ENCODE measurements at regions not wholly inside any gene's neighbourhood (a gene's known extent, or its start where the extent isn't known, plus 50 kb on each side); places are given as distances from the start of the nearest gene placed in this dataset.
A peak's percentile ranks its signal among the peaks of the same experiment; 100 is the strongest.

DNA sequence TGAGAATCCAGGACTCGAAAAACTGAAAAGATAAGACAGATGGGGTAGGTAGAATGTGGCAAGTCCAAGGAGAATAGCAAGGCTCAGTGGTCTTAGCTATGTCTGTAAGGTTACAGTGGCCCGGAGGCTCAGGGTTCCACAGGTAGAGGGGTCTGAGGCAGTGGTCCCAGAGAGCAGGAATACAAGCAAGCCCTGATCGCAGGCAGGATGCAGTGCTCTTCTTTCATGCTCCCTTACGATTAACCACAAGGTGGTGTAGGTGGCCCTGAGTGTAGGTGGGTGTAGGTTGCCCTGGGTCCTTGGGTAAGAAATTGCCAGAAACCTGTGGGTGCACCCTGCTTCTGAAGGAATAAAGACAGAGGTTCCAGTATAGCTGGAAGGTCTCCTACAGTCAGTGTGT, 99.1 kb upstream of the RAB3GAP2 start:
- TF ChIP-seq, protein P1, sequence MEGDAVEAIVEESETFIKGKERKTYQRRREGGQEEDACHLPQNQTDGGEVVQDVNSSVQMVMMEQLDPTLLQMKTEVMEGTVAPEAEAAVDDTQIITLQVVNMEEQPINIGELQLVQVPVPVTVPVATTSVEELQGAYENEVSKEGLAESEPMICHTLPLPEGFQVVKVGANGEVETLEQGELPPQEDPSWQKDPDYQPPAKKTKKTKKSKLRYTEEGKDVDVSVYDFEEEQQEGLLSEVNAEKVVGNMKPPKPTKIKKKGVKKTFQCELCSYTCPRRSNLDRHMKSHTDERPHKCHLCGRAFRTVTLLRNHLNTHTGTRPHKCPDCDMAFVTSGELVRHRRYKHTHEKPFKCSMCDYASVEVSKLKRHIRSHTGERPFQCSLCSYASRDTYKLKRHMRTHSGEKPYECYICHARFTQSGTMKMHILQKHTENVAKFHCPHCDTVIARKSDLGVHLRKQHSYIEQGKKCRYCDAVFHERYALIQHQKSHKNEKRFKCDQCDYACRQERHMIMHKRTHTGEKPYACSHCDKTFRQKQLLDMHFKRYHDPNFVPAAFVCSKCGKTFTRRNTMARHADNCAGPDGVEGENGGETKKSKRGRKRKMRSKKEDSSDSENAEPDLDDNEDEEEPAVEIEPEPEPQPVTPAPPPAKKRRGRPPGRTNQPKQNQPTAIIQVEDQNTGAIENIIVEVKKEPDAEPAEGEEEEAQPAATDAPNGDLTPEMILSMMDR (IDR thresholded peaks at IDR 0.05 in 4 of 5, conservative IDR thresholded peaks at IDR 0.05 in 1 of 5) = peak in 1 of 5 experiments; percentile 9
- TF ChIP-seq POLR2A (IDR thresholded peaks at IDR 0.05) = no peak

All from gastrocnemius medialis (tissue), 4 donors.